ENCODE measurements at regions not wholly inside any gene's neighbourhood (a gene's known extent, or its start where the extent isn't known, plus 50 kb on each side); places are given as distances from the start of the nearest gene placed in this dataset.
A peak's percentile ranks its signal among the peaks of the same experiment; 100 is the strongest.

- no peak for DNase-seq
These were observed 155.8 kb upstream of the KITLG start for GRCh38 chr12:88736031-88736430.

- DNase-seq = no peak
These were observed 152.7 kb upstream of the KITLG start for GRCh38 chr12:88733008-88733407.

- DNase-seq = no peak
These were observed 148.9 kb upstream of the KITLG start for GRCh38 chr12:88729196-88729595.

GRCh38 chr12:88726806-88727720, 146.8 kb upstream of the KITLG start:
- no peak for DNase-seq

- DNase-seq = no peak
These were observed 145.4 kb upstream of the KITLG start for GRCh38 chr12:88725592-88726143.

GRCh38 chr12:88723219-88723618, 142.9 kb upstream of the KITLG start:
- DNase-seq = no peak

- DNase-seq = no peak
These were observed 140.7 kb upstream of the KITLG start for GRCh38 chr12:88720785-88721650.

- DNase-seq = no peak
These were observed 140.0 kb upstream of the KITLG start for GRCh38 chr12:88720231-88720630.

- DNase-seq = no peak
These were observed 136.9 kb upstream of the KITLG start for GRCh38 chr12:88717188-88717587.

- DNase-seq = no peak
These were observed 136.0 kb upstream of the KITLG start for GRCh38 chr12:88716240-88716639.

- DNase-seq = no peak
These were observed 135.4 kb upstream of the KITLG start for GRCh38 chr12:88715673-88716072.

GRCh38 chr12:88714263-88714882, 134.1 kb upstream of the KITLG start:
- peak; percentile 52 for DNase-seq

GRCh38 chr12:88707800-88708199, 127.5 kb upstream of the KITLG start:
- DNase-seq = no peak

- DNase-seq = no peak
These were observed 126.0 kb upstream of the KITLG start for GRCh38 chr12:88706286-88706685.

GRCh38 chr12:88703790-88704189, 123.5 kb upstream of the KITLG start:
- DNase-seq = no peak

GRCh38 chr12:88698471-88698870, 118.2 kb upstream of the KITLG start:
- DNase-seq = no peak

- no peak for DNase-seq
These were observed 113.7 kb upstream of the KITLG start for GRCh38 chr12:88693837-88694445.

- no peak for DNase-seq
These were observed 111.5 kb upstream of the KITLG start for GRCh38 chr12:88691811-88692210.

- DNase-seq = no peak
These were observed 104.3 kb upstream of the KITLG start for GRCh38 chr12:88684610-88685009.

- DNase-seq = no peak
These were observed 103.9 kb upstream of the KITLG start for GRCh38 chr12:88684170-88684569.

- no peak for DNase-seq
These were observed 103.4 kb upstream of the KITLG start for GRCh38 chr12:88683628-88684027.

- no peak for DNase-seq
These were observed 101.0 kb upstream of the KITLG start for GRCh38 chr12:88681271-88681670.

- DNase-seq = no peak
These were observed 97.2 kb upstream of the KITLG start for GRCh38 chr12:88677464-88677863.
